ENCODE measurements at regions not wholly inside any gene's neighbourhood (a gene's known extent, or its start where the extent isn't known, plus 50 kb on each side); places are given as distances from the start of the nearest gene placed in this dataset.

GRCh38 chr18:65567372-65567771 lies 183.4 kb upstream of the CDH7 start:
- Histone ChIP-seq H3K27ac (replicated peaks) (no peak overlapping the region), H3K27me3 (ENCODE audit: insufficient read depth, poor library complexity, severe bottlenecking) (no peaks in the 10 kb centered on the region), H3K4me3 (replicated peaks; ENCODE audit: insufficient read depth, low read length) (no peak overlapping the region)
- DNase-seq (ENCODE audit: low read depth in 1 of 2, low spot score in 1 of 2): no peak
- no peak for TF ChIP-seq SPI1 (IDR thresholded peaks at IDR 0.05; ENCODE audit: borderline replicate concordance, low read depth)
- TF ChIP-seq, protein P1, sequence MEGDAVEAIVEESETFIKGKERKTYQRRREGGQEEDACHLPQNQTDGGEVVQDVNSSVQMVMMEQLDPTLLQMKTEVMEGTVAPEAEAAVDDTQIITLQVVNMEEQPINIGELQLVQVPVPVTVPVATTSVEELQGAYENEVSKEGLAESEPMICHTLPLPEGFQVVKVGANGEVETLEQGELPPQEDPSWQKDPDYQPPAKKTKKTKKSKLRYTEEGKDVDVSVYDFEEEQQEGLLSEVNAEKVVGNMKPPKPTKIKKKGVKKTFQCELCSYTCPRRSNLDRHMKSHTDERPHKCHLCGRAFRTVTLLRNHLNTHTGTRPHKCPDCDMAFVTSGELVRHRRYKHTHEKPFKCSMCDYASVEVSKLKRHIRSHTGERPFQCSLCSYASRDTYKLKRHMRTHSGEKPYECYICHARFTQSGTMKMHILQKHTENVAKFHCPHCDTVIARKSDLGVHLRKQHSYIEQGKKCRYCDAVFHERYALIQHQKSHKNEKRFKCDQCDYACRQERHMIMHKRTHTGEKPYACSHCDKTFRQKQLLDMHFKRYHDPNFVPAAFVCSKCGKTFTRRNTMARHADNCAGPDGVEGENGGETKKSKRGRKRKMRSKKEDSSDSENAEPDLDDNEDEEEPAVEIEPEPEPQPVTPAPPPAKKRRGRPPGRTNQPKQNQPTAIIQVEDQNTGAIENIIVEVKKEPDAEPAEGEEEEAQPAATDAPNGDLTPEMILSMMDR (IDR thresholded peaks at IDR 0.05; ENCODE audit: insufficient read depth, low read length): peak; percentile 8

- no peak overlapping the region for H3K4me3 ChIP-seq (replicated peaks; ENCODE audit: insufficient read depth, low read length)
- TF ChIP-seq, protein P1 (IDR thresholded peaks at IDR 0.05; ENCODE audit: insufficient read depth, low read length): no peak
- TF ChIP-seq GABPA (IDR thresholded peaks at IDR 0.05; ENCODE audit: low read depth) (no peak), SPI1 (IDR thresholded peaks at IDR 0.05; ENCODE audit: borderline replicate concordance, low read depth) (no peak), POLR2AphosphoS5 (IDR thresholded peaks at IDR 0.05; ENCODE audit: low read depth) (no peak)
- TF ChIP-seq, protein P2, sequence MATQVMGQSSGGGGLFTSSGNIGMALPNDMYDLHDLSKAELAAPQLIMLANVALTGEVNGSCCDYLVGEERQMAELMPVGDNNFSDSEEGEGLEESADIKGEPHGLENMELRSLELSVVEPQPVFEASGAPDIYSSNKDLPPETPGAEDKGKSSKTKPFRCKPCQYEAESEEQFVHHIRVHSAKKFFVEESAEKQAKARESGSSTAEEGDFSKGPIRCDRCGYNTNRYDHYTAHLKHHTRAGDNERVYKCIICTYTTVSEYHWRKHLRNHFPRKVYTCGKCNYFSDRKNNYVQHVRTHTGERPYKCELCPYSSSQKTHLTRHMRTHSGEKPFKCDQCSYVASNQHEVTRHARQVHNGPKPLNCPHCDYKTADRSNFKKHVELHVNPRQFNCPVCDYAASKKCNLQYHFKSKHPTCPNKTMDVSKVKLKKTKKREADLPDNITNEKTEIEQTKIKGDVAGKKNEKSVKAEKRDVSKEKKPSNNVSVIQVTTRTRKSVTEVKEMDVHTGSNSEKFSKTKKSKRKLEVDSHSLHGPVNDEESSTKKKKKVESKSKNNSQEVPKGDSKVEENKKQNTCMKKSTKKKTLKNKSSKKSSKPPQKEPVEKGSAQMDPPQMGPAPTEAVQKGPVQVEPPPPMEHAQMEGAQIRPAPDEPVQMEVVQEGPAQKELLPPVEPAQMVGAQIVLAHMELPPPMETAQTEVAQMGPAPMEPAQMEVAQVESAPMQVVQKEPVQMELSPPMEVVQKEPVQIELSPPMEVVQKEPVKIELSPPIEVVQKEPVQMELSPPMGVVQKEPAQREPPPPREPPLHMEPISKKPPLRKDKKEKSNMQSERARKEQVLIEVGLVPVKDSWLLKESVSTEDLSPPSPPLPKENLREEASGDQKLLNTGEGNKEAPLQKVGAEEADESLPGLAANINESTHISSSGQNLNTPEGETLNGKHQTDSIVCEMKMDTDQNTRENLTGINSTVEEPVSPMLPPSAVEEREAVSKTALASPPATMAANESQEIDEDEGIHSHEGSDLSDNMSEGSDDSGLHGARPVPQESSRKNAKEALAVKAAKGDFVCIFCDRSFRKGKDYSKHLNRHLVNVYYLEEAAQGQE (IDR thresholded peaks at IDR 0.05; ENCODE audit: insufficient replicate concordance, low read depth): no peak
- no peak for DNase-seq (ENCODE audit: low read depth in 1 of 2, low spot score in 1 of 2)
- no peak overlapping the region for H3K27ac ChIP-seq (replicated peaks)
- H3K27me3 ChIP-seq (ENCODE audit: insufficient read depth, poor library complexity, severe bottlenecking): no peaks in the 10 kb centered on the region
Observed at GRCh38 chr18:65548316-65548715, 202.5 kb upstream of the CDH7 start.

- Histone ChIP-seq H3K4me3 (replicated peaks; ENCODE audit: insufficient read depth, low read length) (no peak overlapping the region), H3K27me3 (ENCODE audit: insufficient read depth, poor library complexity, severe bottlenecking) (no peaks in the 10 kb centered on the region), H3K27ac (replicated peaks) (no peak overlapping the region)
- TF ChIP-seq, protein P2 (IDR thresholded peaks at IDR 0.05; ENCODE audit: insufficient replicate concordance, low read depth): no peak
- TF ChIP-seq GABPA (IDR thresholded peaks at IDR 0.05; ENCODE audit: low read depth) (no peak), SPI1 (IDR thresholded peaks at IDR 0.05; ENCODE audit: borderline replicate concordance, low read depth) (no peak), POLR2AphosphoS5 (IDR thresholded peaks at IDR 0.05; ENCODE audit: low read depth) (no peak)
- TF ChIP-seq, protein P1 (IDR thresholded peaks at IDR 0.05; ENCODE audit: insufficient read depth, low read length): no peak
- DNase-seq (ENCODE audit: low read depth in 1 of 2, low spot score in 1 of 2): no peak
Observed at GRCh38 chr18:65547046-65547445, 203.8 kb upstream of the CDH7 start.

GRCh38 chr18:65544701-65545100 lies 206.1 kb upstream of the CDH7 start:
- no peak for DNase-seq (ENCODE audit: low read depth in 1 of 2, low spot score in 1 of 2)
- no peaks in the 10 kb centered on the region for H3K27me3 ChIP-seq (ENCODE audit: insufficient read depth, poor library complexity, severe bottlenecking)
- no peak for TF ChIP-seq SPI1 (IDR thresholded peaks at IDR 0.05; ENCODE audit: borderline replicate concordance, low read depth)
- TF ChIP-seq, protein P2 (IDR thresholded peaks at IDR 0.05; ENCODE audit: insufficient replicate concordance, low read depth): no peak
- no peak for TF ChIP-seq GABPA (IDR thresholded peaks at IDR 0.05; ENCODE audit: low read depth)
- TF ChIP-seq, protein P1 (IDR thresholded peaks at IDR 0.05; ENCODE audit: insufficient read depth, low read length): no peak
- no peak for TF ChIP-seq POLR2AphosphoS5 (IDR thresholded peaks at IDR 0.05; ENCODE audit: low read depth)
- no peak overlapping the region for H3K4me3 ChIP-seq (replicated peaks; ENCODE audit: insufficient read depth, low read length)
- no peak overlapping the region for H3K27ac ChIP-seq (replicated peaks)
